ENCODE measurements at regions not wholly inside any gene's neighbourhood (a gene's known extent, or its start where the extent isn't known, plus 50 kb on each side); places are given as distances from the start of the nearest gene placed in this dataset.

DNA sequence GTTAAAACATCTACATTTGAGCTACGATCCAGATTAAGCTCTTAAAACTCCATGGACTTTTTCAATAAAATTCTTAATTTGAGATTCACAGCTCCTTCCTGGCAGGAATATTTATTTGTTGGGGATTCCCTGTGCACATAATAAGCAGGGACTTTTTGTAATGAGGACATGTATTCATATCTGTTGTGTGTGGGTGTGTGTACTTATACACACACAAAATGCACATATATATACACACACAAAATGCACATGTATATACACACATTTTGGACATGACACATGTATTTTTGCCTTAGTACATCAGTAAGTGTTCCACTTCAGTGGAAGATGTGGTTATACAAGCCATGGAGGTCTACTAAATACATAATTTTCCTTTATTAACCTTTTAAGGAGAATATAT lies 1131.1 kb upstream of the CDH2 start:
- no peak for DNase-seq

DNA sequence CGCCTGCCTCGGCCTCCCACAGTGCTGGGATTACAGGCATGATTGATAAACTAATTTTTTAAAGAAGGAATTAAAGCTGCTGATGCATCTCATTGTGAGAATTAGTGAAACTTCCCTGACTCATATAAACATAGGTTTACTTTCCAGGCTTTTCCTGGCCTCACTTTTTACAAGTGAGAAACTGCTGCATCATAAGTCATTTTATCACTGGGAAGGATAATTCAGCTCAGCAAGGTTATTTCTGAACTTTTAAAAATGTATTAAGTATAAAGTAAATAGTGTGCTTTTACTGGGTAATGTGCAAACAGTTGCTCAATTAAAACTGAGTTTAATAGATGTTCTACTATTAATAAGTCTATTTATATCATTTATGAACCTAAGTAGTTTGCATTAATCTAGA lies 1130.3 kb upstream of the CDH2 start:
- DNase-seq = no peak

DNA sequence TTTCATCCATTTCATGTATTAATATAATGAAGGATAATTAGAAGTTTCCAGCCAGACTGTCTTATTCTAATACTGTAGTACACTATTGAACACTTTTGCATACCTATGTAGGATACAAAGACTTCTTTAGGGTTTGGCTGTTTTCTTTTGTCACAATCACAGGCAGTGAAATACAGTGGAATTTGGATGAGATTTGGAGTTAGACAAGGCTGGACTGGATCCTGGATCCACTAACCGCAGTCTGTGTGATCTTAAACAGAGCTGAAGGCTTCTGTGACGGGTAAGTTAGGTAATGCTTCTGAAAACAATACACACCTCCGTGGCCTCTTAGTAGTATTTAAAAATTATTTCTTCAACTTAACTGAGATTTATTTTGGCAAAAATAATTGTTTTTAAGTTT lies 1128.6 kb upstream of the CDH2 start:
- no peak for DNase-seq

DNA sequence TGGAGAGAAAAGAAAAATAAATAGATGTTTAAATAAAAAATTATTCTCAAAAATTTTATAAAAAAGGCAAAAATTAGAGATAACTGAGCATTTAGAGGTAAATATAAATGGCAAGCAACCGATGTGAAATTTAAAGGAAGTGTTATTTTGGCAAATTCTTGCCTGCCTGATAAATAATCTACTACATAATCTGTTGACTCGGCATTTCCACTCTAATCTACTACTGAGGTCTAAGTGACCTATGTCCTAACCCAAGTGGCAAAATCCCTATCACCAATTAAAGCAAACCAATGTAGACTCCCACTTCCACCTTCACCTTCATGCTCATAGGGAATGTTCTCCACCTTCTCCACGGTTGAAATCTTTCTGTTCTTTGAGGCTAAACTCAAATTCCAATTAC lies 1124.1 kb upstream of the CDH2 start:
- no peak for DNase-seq

GRCh38 chr18:29285471-29285870 lies 1108.5 kb upstream of the CDH2 start:
- DNase-seq = no peak

- peak; percentile 4 for DNase-seq
Measured at GRCh38 chr18:29271501-29271900, 1094.6 kb upstream of the CDH2 start.

GRCh38 chr18:29259838-29260237 lies 1082.9 kb upstream of the CDH2 start:
- DNase-seq = peak; percentile 6

DNA sequence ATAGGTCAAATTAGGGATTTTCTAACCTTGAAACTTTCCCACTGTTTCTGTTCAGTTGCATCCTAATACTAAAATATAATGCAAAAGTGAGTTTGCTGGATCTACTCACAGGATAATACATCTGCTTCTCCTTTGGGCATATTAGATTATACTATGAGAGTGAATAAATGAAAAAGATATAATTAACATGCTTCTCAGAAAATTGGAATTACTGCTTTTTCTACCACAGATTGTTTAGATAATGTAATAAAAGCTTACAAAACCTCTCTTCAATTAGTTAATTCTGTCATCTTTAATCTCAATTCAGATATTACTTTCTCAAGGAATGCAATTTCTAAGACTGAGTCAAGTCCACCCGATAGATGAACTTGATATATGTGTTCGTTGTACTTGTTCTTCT lies 1077.2 kb upstream of the CDH2 start:
- no peak for DNase-seq

DNA sequence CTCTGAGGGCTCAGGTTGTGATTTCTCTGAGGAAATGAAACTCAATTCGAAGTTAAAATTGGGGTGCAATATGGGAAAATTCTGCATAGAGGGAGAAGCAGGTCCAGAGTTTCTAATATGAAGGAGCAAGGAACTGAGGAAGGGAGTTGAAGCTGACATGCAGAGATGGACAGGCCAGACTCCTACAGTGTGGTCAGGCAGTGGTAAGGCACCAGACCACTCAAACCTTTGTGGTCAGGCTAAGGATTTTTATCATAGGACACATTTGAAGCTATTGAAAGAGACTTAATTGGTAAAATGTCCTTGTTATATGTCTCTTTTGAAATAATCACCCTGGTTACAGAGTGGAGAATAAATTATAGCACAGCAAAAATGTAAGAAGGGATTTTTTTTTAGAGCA lies 1074.8 kb upstream of the CDH2 start:
- no peak for DNase-seq

- DNase-seq = no peak
Measured at GRCh38 chr18:29250843-29251242, 1073.9 kb upstream of the CDH2 start.

- no peak for DNase-seq
Measured at GRCh38 chr18:29250259-29250658, 1073.3 kb upstream of the CDH2 start.

- DNase-seq = no peak
Measured at GRCh38 chr18:29248805-29249204, 1071.9 kb upstream of the CDH2 start.

- DNase-seq = no peak
Measured at GRCh38 chr18:29241199-29241598, 1064.3 kb upstream of the CDH2 start.

- no peak for DNase-seq
Measured at GRCh38 chr18:29234751-29235150, 1057.8 kb upstream of the CDH2 start.

DNA sequence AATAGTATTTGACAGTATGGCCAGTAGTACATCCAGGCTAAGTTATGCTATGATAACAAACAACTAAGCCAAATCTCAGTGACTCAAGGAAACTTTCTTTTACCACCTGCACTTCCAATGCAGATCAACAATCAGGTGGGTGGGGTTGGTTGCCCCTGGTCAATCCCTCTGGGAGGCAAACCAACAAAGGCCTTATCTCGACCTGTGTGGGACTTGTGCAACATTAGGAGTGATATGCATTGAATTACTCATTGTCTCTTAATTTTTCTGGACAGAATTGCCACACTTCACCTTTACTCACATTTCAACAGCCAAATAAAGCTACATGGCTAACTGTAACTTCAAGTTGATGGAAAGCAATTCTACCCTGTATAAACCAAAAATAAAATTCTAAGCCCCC lies 1049.3 kb upstream of the CDH2 start:
- DNase-seq = no peak

DNA sequence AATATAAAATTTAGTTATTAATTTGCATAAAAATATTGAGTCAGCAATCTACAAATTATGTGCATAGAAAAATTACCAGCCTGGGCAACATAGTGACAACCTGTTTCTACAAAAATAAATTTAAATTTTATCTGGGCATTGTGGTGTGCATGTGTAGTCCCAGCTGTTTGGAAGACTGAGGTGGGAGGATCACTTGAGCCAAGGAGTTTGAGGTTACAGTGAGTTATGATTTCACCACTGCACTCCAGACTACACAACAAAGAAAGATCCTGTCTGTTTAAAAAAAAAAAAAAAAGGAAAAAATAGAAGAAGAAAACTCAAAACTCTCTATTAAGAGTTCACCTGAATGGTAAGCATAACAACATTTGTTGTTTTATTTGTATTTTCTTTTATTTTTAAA lies 1048.4 kb upstream of the CDH2 start:
- no peak for DNase-seq

DNA sequence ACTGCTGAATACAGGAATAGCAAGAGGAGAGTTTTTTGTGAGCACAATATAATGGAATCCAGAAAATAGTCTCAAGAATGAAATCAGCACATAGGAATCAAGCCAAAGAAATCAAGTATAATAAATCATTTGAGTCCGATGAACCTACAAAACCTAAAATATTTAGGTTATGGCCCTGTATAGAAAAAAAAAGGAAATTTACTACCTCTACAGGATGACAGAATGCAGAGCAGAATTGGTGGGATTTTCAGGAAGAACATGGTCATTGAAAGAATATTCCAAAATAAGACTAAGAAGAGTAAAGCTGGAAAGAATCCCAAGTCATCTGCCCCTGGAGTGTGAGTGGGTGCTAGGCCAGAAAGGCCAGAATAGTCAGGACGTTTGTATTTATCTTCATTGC lies 1041.2 kb upstream of the CDH2 start:
- peak; percentile 63 for DNase-seq

DNA sequence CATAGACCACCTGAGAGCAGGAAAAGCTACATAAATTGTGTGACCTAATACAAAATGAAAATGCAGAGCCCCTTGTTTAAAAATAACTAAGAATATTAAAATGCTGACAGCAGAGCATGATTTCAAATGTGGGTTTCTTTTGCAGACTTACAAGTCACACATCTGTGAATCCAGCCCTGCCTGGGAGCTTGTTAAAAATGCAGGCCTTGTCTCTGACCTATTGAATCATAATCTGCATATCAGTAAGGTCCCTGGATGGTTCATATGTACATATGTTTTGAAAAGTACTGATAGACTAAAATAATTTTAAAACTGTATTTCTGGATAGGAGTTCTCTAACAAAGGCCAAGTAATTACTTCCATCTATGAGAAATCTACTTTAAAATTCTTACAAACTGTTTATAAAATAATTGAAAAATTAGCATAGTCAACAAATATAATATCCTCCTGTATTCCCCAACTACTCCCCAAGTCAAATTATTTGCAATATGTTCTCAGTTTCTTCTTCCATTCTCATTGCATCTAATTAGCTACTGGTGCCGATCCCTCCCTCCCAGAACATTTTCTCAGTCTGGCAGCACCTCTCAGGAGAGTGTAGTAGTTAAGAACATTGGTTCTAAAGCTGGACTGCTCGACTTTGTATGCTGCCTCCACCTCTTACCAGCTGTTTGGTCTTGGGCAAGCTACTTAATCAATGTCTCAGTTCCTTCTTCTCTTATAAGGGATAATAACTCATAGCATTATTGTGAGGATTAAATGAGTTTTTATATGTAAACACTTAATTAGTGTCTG lies 1040.4 kb upstream of the CDH2 start:
- DNase-seq = no peak

GRCh38 chr18:29198834-29199233 lies 1021.9 kb upstream of the CDH2 start:
- no peak for DNase-seq

GRCh38 chr18:29196307-29196706 lies 1019.4 kb upstream of the CDH2 start:
- no peak for DNase-seq

- DNase-seq = peak; percentile 28
Measured at GRCh38 chr18:29191263-29191662, 1014.3 kb upstream of the CDH2 start.

DNA sequence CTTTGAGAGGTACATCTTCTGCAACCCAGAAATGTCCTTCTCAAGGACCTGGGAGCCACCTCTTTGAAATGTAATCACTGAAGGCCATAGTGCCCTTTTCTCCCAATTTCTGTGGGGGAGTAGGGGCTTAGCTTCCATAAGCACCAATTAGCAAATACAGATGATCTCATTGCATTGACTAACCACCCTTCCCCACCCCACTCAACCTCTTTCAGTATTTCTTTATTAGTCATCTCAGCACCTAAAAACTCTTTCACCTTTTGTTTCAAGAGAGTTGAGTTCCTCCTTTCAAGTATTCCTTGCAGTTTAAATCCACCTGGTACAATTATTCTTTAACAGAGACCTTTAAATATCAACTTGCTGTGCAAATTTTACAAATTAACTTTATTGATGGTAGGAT lies 1011.8 kb upstream of the CDH2 start:
- peak; percentile 31 for DNase-seq

DNA sequence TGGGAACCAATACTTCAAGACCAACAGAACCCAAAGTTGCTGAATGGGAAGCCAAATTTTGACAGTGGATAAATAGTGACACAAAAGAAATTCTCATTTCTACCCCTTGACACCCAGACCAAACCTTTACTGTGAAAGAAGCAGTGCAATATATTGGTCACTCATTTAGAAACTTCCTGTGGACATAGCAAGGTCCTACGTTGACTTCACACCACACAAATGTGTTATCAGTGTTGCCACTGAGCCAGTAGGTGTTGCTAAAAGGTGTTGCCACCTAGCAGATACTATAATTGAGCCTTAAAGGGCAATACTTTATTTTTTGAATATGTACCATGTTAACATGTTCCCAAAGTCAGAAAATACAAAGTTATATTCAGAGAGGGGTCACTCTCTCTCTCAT lies 1008.9 kb upstream of the CDH2 start:
- no peak for DNase-seq

- peak; percentile 77 for DNase-seq
Measured at GRCh38 chr18:29184654-29185053, 1007.7 kb upstream of the CDH2 start.

DNA sequence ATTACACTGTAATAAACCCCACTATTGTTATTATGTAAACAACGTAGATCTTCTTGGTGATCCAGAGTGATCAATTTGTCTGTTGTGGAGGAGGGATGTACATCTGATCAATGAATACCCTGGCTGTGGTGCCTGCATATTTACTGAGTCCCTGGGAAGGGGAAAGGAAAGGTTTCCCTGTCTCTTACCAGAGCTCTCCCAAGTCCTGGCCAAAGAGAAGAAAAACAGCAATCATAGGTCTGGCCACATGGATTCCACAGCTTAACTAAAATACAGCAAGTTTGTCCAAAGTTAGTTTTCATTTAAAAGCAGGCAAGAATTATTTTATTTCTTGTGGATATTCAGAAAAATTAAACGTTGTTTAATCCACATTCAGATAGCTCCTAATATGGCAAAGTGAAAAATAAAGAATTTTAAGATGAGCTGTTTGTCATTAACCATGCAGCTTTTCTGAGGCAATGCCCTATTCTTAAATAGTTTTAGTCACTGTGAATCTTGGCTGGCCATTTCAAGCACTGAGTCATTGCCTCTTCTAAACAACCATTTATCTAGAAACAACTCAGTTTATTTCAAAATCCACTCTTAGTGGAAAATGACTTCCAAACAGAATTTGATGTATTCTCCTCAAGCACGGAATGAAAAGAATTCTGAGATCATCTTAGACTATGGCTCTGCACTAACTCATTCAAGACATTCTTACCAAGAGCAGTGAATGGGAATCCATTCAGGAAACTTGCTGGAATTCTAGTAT lies 1004.4 kb upstream of the CDH2 start:
- DNase-seq = peak; percentile 98
